Activated B cell treated with CpG ODN at 0.5 μM for 24 hours (primary cell): ENCODE measurements at regions not wholly inside any gene's neighbourhood (a gene's known extent, or its start where the extent isn't known, plus 50 kb on each side); places are given as distances from the start of the nearest gene placed in this dataset.

Experiments
- ATAC-seq: fragments of 200-7000 bp; cut with Tn5 transposase; one replicate; pipeline ENCODE4 v1.10.0; 2021; ENCODE audit warnings: low read depth, mild to moderate bottlenecking, moderate library complexity
- CTCF ChIA-PET: fragments of 350-600 bp; sonication (Branson Sonifier 250); formaldehyde crosslinking; loops from one replicate; lab custom pipeline; 2021; ENCODE audit warnings: antibody characterized with exemption; lab: Charles Lee
- POLR2A ChIA-PET: fragments of 350-600 bp; sonication (Branson Sonifier 250); formaldehyde crosslinking; loops from one replicate; lab custom pipeline; 2021; ENCODE audit warnings: antibody characterized with exemption; lab: Charles Lee
- DNase-seq: peaks from one replicate; pipeline ENCODE4 v3.0.0; 2022
- H3K27ac Mint-ChIP-seq: one replicate; pipeline ENCODE4 v1.8.0; 2020; ENCODE audit warnings: mixed read lengths
- H3K27me3 Mint-ChIP-seq: one replicate; pipeline ENCODE4 v1.8.0; 2021; ENCODE audit warnings: mixed read lengths
- H3K36me3 Mint-ChIP-seq: one replicate; pipeline ENCODE4 v1.8.0; 2021; ENCODE audit warnings: low read depth, mixed read lengths
- H3K4me1 Mint-ChIP-seq: one replicate; pipeline ENCODE4 v1.8.0; 2021; ENCODE audit warnings: mixed read lengths
- H3K4me3 Mint-ChIP-seq: one replicate; pipeline ENCODE4 v1.8.0; 2020; ENCODE audit warnings: mild to moderate bottlenecking, mixed read lengths
- H3K9me3 Mint-ChIP-seq: one replicate; pipeline ENCODE4 v1.8.0; 2020; ENCODE audit warnings: mixed read lengths
- intact Hi-C: fragments of 100-400 bp; cut with micrococcal nuclease; formaldehyde crosslinking; loops from one replicate; pipeline ENCODE4 v1.15.1; 2024
- TF ChIP-seq, protein P1 (sequence below): fragments of 200-600 bp; IDR thresholded peaks from one replicate; pipeline ENCODE4 v1.8.0; 2022; ENCODE audit warnings: antibody characterized with exemption, mild to moderate bottlenecking

- Mint-ChIP-seq H3K27me3 (peaks cover 11% of the 10 kb centered on the region), H3K27ac (no peak overlapping the region), H3K4me1 (peaks cover 32% of the 10 kb centered on the region)
Observed at GRCh38 chr10:131762789-131763696, 137.8 kb upstream of the PPP2R2D start.

GRCh38 chr10:131764929-131765328, 135.9 kb upstream of the PPP2R2D start:
- Mint-ChIP-seq H3K27ac (no peak overlapping the region), H3K36me3 (no peaks in the 10 kb centered on the region), H3K4me3 (no peak overlapping the region), H3K27me3 (peaks cover 15% of the 10 kb centered on the region), H3K9me3 (no peaks in the 10 kb centered on the region), H3K4me1 (peaks cover 29% of the 10 kb centered on the region)
- DNase-seq = no peak
- TF ChIP-seq, protein P1, sequence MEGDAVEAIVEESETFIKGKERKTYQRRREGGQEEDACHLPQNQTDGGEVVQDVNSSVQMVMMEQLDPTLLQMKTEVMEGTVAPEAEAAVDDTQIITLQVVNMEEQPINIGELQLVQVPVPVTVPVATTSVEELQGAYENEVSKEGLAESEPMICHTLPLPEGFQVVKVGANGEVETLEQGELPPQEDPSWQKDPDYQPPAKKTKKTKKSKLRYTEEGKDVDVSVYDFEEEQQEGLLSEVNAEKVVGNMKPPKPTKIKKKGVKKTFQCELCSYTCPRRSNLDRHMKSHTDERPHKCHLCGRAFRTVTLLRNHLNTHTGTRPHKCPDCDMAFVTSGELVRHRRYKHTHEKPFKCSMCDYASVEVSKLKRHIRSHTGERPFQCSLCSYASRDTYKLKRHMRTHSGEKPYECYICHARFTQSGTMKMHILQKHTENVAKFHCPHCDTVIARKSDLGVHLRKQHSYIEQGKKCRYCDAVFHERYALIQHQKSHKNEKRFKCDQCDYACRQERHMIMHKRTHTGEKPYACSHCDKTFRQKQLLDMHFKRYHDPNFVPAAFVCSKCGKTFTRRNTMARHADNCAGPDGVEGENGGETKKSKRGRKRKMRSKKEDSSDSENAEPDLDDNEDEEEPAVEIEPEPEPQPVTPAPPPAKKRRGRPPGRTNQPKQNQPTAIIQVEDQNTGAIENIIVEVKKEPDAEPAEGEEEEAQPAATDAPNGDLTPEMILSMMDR = no peak
- ChIA-PET CTCF (no interaction called here), POLR2A (no interaction called here)
- intact Hi-C loops = no loop called here
- ATAC-seq = no peak

More at GRCh38 chr10:131762789-131763696, 137.8 kb upstream of the PPP2R2D start:
- H3K36me3 Mint-ChIP-seq = no peaks in the 10 kb centered on the region
- POLR2A ChIA-PET = no interaction called here
- CTCF ChIA-PET = no interaction called here
- ATAC-seq (peak; percentile 60), DNase-seq (no peak)
- H3K9me3 Mint-ChIP-seq = no peaks in the 10 kb centered on the region
- intact Hi-C loops = no loop called here
- no peak overlapping the region for H3K4me3 Mint-ChIP-seq
- TF ChIP-seq, protein P1 = no peak

GRCh38 chr10:131766096-131766495, 134.7 kb upstream of the PPP2R2D start:
- POLR2A ChIA-PET = no interaction called here
- H3K36me3 Mint-ChIP-seq = no peaks in the 10 kb centered on the region
- intact Hi-C loops = no loop called here

GRCh38 chr10:131767716-131768115, 133.1 kb upstream of the PPP2R2D start:
- no peak for DNase-seq
- H3K27me3 Mint-ChIP-seq = peaks cover 9% of the 10 kb centered on the region
- no peaks in the 10 kb centered on the region for H3K9me3 Mint-ChIP-seq
- H3K36me3 Mint-ChIP-seq = no peaks in the 10 kb centered on the region
- ChIA-PET POLR2A (no interaction called here), CTCF (no interaction called here)
- peaks cover 18% of the 10 kb centered on the region for H3K4me1 Mint-ChIP-seq
- intact Hi-C loops = no loop called here
- no peak overlapping the region for H3K27ac Mint-ChIP-seq
- TF ChIP-seq, protein P1 = no peak
- no peak overlapping the region for H3K4me3 Mint-ChIP-seq
- ATAC-seq = no peak

More at GRCh38 chr10:131766096-131766495, 134.7 kb upstream of the PPP2R2D start:
- no peaks in the 10 kb centered on the region for H3K9me3 Mint-ChIP-seq
- DNase-seq = no peak
- peak; percentile 45 for ATAC-seq
- peaks cover 24% of the 10 kb centered on the region for H3K4me1 Mint-ChIP-seq
- CTCF ChIA-PET = no interaction called here
- H3K27ac Mint-ChIP-seq = no peak overlapping the region
- H3K4me3 Mint-ChIP-seq = no peak overlapping the region
- H3K27me3 Mint-ChIP-seq = peaks cover 15% of the 10 kb centered on the region
- TF ChIP-seq, protein P1 = no peak

DNA sequence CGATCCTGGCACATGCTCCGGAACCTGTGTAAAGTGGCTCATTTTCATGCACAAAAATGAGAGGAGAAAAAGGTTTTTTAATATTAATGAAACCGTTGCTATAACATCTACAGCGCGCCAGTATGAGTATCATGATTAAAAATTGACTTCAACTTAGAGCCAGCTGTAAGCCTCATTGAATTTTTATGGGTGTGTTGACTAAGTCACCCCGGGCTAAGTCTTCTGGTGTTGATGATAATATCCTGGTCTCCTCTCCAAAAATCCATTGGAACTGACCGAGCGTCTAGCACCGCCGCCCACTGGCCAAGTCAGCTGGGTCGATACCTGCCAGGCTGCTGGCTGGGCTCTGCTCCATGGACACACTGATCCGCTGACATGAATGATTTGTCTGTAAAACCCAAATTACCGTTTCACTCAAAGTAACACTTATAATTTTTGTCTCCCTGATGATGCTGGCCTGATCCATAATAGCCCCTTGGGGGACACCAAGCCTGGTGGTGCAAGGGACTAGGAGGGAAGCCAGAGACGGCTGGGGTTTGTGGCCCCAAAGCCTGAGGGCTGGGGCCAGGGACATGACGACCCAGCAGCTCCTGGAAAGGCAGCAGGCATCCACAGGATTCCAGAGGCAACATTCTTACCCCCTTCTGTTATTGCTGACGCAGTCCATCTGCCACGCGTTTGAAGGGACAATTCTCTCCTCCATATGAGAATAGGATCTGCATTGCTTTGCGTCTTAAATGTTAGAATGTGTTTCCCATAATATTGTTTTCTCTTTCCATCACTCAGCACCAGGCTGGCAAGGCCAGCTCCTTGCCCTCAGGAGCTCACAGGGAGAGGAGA, 131.0 kb upstream of the PPP2R2D start:
- intact Hi-C loops = no loop called here
- H3K4me3 Mint-ChIP-seq = no peak overlapping the region

More for the DNA sequence above, 131.0 kb upstream of the PPP2R2D start:
- no peaks in the 10 kb centered on the region for H3K9me3 Mint-ChIP-seq
- no peak overlapping the region for H3K27ac Mint-ChIP-seq
- TF ChIP-seq, protein P1 = no peak
- ATAC-seq (no peak), DNase-seq (no peak)
- H3K27me3 Mint-ChIP-seq = peaks cover 6% of the 10 kb centered on the region
- ChIA-PET CTCF (no interaction called here), POLR2A (no interaction called here)
- H3K36me3 Mint-ChIP-seq = no peaks in the 10 kb centered on the region
- peaks cover 10% of the 10 kb centered on the region for H3K4me1 Mint-ChIP-seq
